IMR-90 (cell line): ENCODE measurements at regions not wholly inside any gene's neighbourhood (a gene's known extent, or its start where the extent isn't known, plus 50 kb on each side); places are given as distances from the start of the nearest gene placed in this dataset.

Source experiments
- ATAC-seq: fragments of 200-7000 bp; cut with Tn5 transposase; 2 replicates; pipeline ENCODE4 v1.9.1; 2020; ENCODE audit warnings: low read depth, mild to moderate bottlenecking, moderate library complexity
- BruUV-seq: library from RNA; stranded (reverse); fragments of 400-500 nt; replicated peaks from 2 replicates; lab custom pipeline; 2021; lab: Mats Ljungman, UMichigan
- CTCF ChIA-PET: fragments of 300-600 bp; formaldehyde crosslinking; extraction: SDS; loops from one replicate; lab custom pipeline; 2021; ENCODE audit warnings: antibody characterized with exemption; lab: Yijun Ruan, JAX
- POLR2A ChIA-PET: fragments of 300-600 bp; sonication (Branson Sonifier 250); formaldehyde crosslinking; loops from one replicate; lab custom pipeline; 2022; ENCODE audit warnings: antibody characterized with exemption; ENCODE audit not compliant: unreplicated experiment; lab: Charles Lee
- DNase-seq: peaks from one replicate; pipeline ENCODE4 v3.0.0; 2013
- H2AFZ ChIP-seq: replicated peaks from 2 replicates; pipeline ENCODE3; 2013; ENCODE audit warnings: low read length, mild to moderate bottlenecking; ENCODE audit not compliant: poor library complexity
- H2AK5ac ChIP-seq: 2 replicates; pipeline ENCODE4 v1.6.1; 2013; ENCODE audit warnings: low read depth, low read length, inconsistent platforms
- H2AK9ac ChIP-seq: replicated peaks from 2 replicates; pipeline ENCODE3; 2013; ENCODE audit warnings: mild to moderate bottlenecking, low read depth, low read length, moderate library complexity; ENCODE audit not compliant: poor library complexity
- H2BK120ac ChIP-seq: 2 replicates; pipeline ENCODE4 v1.6.1; 2013; ENCODE audit warnings: low read depth, low read length, inconsistent platforms
- H2BK15ac ChIP-seq: 3 replicates; pipeline ENCODE4 v1.6.1; 2013; ENCODE audit warnings: low read depth, low read length, inconsistent platforms
- H2BK20ac ChIP-seq: 2 replicates; pipeline ENCODE4 v1.6.1; 2013; ENCODE audit warnings: low read depth, mild to moderate bottlenecking, inconsistent platforms, low read length, moderate library complexity
- H2BK5ac ChIP-seq: 2 replicates; pipeline ENCODE4 v1.6.1; 2013; ENCODE audit warnings: mild to moderate bottlenecking, low read depth, low read length, inconsistent platforms; ENCODE audit not compliant: poor library complexity, severe bottlenecking
- H3K14ac ChIP-seq: replicated peaks from 2 replicates; pipeline ENCODE4 v1.6.1; 2013; ENCODE audit warnings: low read depth, low read length, inconsistent platforms
- H3K18ac ChIP-seq: 2 replicates; pipeline ENCODE4 v1.6.1; 2013; ENCODE audit warnings: low read depth, low read length, control low read depth
- H3K23ac ChIP-seq: 2 replicates; pipeline ENCODE4 v1.6.1; 2013; ENCODE audit warnings: low read depth, low read length, inconsistent platforms
- H3K27ac ChIP-seq: 2 replicates; pipeline ENCODE4 v1.5.1; 2013; ENCODE audit warnings: mild to moderate bottlenecking, control low read depth, low read length; ENCODE audit not compliant: insufficient read depth
- H3K27me3 ChIP-seq: 2 replicates; pipeline ENCODE4 v1.6.1; 2013; ENCODE audit warnings: low read length; ENCODE audit not compliant: control insufficient read depth, insufficient read depth
- H3K36me3 ChIP-seq: 2 replicates; pipeline ENCODE4 v1.6.1; 2013; ENCODE audit warnings: low read length, mixed read lengths; ENCODE audit not compliant: control insufficient read depth, insufficient read depth
- H3K4ac ChIP-seq: 2 replicates; pipeline ENCODE4 v1.6.1; 2013; ENCODE audit warnings: low read depth, low read length, inconsistent platforms
- H3K4me1 ChIP-seq: 2 replicates; pipeline ENCODE4 v1.6.1; 2013; ENCODE audit warnings: low read length, mixed read lengths; ENCODE audit not compliant: control insufficient read depth, insufficient read depth
- H3K4me2 ChIP-seq: 2 replicates; pipeline ENCODE4 v1.6.1; 2013; ENCODE audit warnings: low read depth, mild to moderate bottlenecking, control low read depth, low read length, moderate library complexity
- H3K4me3 ChIP-seq: 2 replicates; pipeline ENCODE4 v1.5.1; 2013; ENCODE audit warnings: low read depth, mild to moderate bottlenecking, control low read depth, low read length, moderate library complexity; ENCODE audit not compliant: insufficient read depth
- H3K56ac ChIP-seq: 2 replicates; pipeline ENCODE4 v1.6.1; 2013; ENCODE audit warnings: low read length, inconsistent platforms; ENCODE audit not compliant: insufficient read depth; ENCODE audit errors: extremely low read depth
- H3K79me1 ChIP-seq, 2 experiments: 2 replicates each; pipeline ENCODE4 v1.6.1; 2013; ENCODE audit warnings: low read length in 2 of 2, inconsistent platforms in 1 of 2, low read depth in 1 of 2
- H3K9ac ChIP-seq: 2 replicates; pipeline ENCODE4 v1.6.1; 2013; ENCODE audit warnings: low read depth, low read length, control low read depth
- H3K9me1 ChIP-seq: 2 replicates; pipeline ENCODE4 v1.6.1; 2013; ENCODE audit warnings: low read length, inconsistent platforms; ENCODE audit not compliant: insufficient read depth
- H3K9me3 ChIP-seq: 2 replicates; pipeline ENCODE4 v1.6.1; 2013; ENCODE audit warnings: low read length; ENCODE audit not compliant: control insufficient read depth, insufficient read depth
- H4K20me1 ChIP-seq: 2 replicates; pipeline ENCODE4 v1.6.1; 2013; ENCODE audit warnings: low read length, inconsistent platforms; ENCODE audit not compliant: insufficient read depth
- H4K5ac ChIP-seq: 2 replicates; pipeline ENCODE4 v1.6.1; 2013; ENCODE audit warnings: mild to moderate bottlenecking, low read depth, low read length, control low read depth
- H4K8ac ChIP-seq, 2 experiments: 2 replicates each; pipeline ENCODE4 v1.6.1; 2013; ENCODE audit warnings: low read depth in 2 of 2, low read length in 2 of 2, control low read depth in 1 of 2, inconsistent platforms in 1 of 2
- H4K91ac ChIP-seq: 2 replicates; pipeline ENCODE4 v1.6.1; 2013; ENCODE audit warnings: low read depth, low read length, inconsistent platforms; ENCODE audit not compliant: insufficient read depth
- CHD1 ChIP-seq: IDR thresholded peaks from 2 replicates; pipeline ENCODE4 v1.6.1; 2012; ENCODE audit warnings: low read depth, low read length, improper control_type of control experiment
- CTCF ChIP-seq: conservative IDR thresholded peaks from 2 replicates; pipeline ENCODE4 v1.5.1; 2012; ENCODE audit warnings: mild to moderate bottlenecking, low read depth, low read length, improper control_type of control experiment
- ELK1 ChIP-seq: fragments of 150-350 bp; IDR thresholded peaks from 2 replicates; pipeline ENCODE4 v1.6.1; 2016; ENCODE audit warnings: low read depth, mild to moderate bottlenecking, low read length, moderate library complexity, borderline replicate concordance
- MAFK ChIP-seq: IDR thresholded peaks from 2 replicates; pipeline ENCODE4 v1.6.1; 2012; ENCODE audit warnings: low read depth, low read length, improper control_type of control experiment
- POLR2A ChIP-seq: IDR thresholded peaks from 2 replicates; pipeline ENCODE4 v1.6.1; 2012; ENCODE audit warnings: mild to moderate bottlenecking, low read depth, low read length
- WGBS, 2 experiments: methylation state at CpG; one replicate each; pipeline versions ENCODE4 v1.1.5 to v1.1.7; 2013; ENCODE audit warnings: missing lambda C conversion rate in 2 of 2; ENCODE audit not compliant: insufficient read length in 1 of 2; ENCODE audit errors: extremely low coverage in 2 of 2; 5-methylcytosine and 5-hydroxymethylcytosine counted together
- dilution Hi-C: fragments of 300-500 bp; cut with HindIII; formaldehyde crosslinking; loops from one replicate; pipeline ENCODE4 v1.14.3; 2018; ENCODE audit warnings: low sequenced_read_pairs; ENCODE audit not compliant: unreplicated experiment
- in situ Hi-C: fragments of 300-500 bp; cut with MboI; formaldehyde crosslinking; loops from 3 replicates; pipeline ENCODE4 v1.14.3; 2019; ENCODE audit warnings: low sequenced_read_pairs, inconsistent platforms, mixed read lengths
- intact Hi-C: fragments of 100-400 bp; cut with micrococcal nuclease; formaldehyde crosslinking; loops from 2 replicates; pipeline ENCODE4 v1.10.0; 2022

GRCh38 chr7:25454020-25454419, 225.7 kb upstream of the NPVF start:
- in situ Hi-C loops, result no loop called here
- Histone ChIP-seq H3K4me3 (no peak overlapping the region), H3K27me3 (no peaks in the 10 kb centered on the region; the same call in 1 of the 2 replicates), H2AK5ac (no peak overlapping the region), H3K9me3 (no peaks in the 10 kb centered on the region), H2BK20ac (no peak overlapping the region), H4K8ac (no peak overlapping the region), H2BK120ac (no peak overlapping the region), H2AK9ac (no peak overlapping the region), H3K4ac (no peak overlapping the region), H3K79me1 (no peaks in the 10 kb centered on the region), H3K23ac (no peak overlapping the region), H3K18ac (no peak overlapping the region), H3K36me3 (no peaks in the 10 kb centered on the region), H2BK5ac (no peak overlapping the region), H3K27ac (no peak overlapping the region), H3K4me1 (no peaks in the 10 kb centered on the region), H2AFZ (no peak overlapping the region), H4K91ac (no peak overlapping the region), H3K56ac (no peak overlapping the region), H3K9me1 (no peaks in the 10 kb centered on the region), H4K5ac (no peak overlapping the region), H3K14ac (no peak overlapping the region), H4K20me1 (no peaks in the 10 kb centered on the region), H3K4me2 (no peak overlapping the region), H2BK15ac (no peak overlapping the region), H3K9ac (no peak overlapping the region)
- no TSS peak for BruUV-seq
- DNase-seq, result no peak
- TF ChIP-seq ELK1, result no peak
- TF ChIP-seq CHD1, result no peak
- TF ChIP-seq MAFK, result no peak
- TF ChIP-seq POLR2A, result no peak
- no peak for TF ChIP-seq CTCF
- CTCF ChIA-PET, result no interaction called here
- ATAC-seq, result no peak
- dilution Hi-C loops, result no loop called here
- POLR2A ChIA-PET, result no interaction called here
- intact Hi-C loops, result no loop called here
- WGBS, 2 experiments, result no CpG with 5 or more reads among the region's 4 CpGs
